Hematopoietic multipotent progenitor cell treated with erythropoietin and hydrocortisone succinate and interleukin-3 and kit ligand, for 6 days (in vitro differentiated cells): ENCODE measurements at regions not wholly inside any gene's neighbourhood (a gene's known extent, or its start where the extent isn't known, plus 50 kb on each side); places are given as distances from the start of the nearest gene placed in this dataset.
"Not testable (repeated sequence)": the region's sequence is repeated elsewhere in the genome, so short reads cannot be mapped to it uniquely, and the experiment has no call there.

Experiments used
- DNase-seq: peaks from one replicate; pipeline ENCODE4 v3.0.0-alpha.2; 2015

GRCh38 chr6:167676000-167676665 lies 150.6 kb upstream of the AFDN start:
- no peak for DNase-seq

- no peak for DNase-seq
These were observed 149.9 kb upstream of the AFDN start for GRCh38 chr6:167676666-167677421.

- DNase-seq, result no peak
These were observed 149.3 kb upstream of the AFDN start for GRCh38 chr6:167677422-167677789.

DNA sequence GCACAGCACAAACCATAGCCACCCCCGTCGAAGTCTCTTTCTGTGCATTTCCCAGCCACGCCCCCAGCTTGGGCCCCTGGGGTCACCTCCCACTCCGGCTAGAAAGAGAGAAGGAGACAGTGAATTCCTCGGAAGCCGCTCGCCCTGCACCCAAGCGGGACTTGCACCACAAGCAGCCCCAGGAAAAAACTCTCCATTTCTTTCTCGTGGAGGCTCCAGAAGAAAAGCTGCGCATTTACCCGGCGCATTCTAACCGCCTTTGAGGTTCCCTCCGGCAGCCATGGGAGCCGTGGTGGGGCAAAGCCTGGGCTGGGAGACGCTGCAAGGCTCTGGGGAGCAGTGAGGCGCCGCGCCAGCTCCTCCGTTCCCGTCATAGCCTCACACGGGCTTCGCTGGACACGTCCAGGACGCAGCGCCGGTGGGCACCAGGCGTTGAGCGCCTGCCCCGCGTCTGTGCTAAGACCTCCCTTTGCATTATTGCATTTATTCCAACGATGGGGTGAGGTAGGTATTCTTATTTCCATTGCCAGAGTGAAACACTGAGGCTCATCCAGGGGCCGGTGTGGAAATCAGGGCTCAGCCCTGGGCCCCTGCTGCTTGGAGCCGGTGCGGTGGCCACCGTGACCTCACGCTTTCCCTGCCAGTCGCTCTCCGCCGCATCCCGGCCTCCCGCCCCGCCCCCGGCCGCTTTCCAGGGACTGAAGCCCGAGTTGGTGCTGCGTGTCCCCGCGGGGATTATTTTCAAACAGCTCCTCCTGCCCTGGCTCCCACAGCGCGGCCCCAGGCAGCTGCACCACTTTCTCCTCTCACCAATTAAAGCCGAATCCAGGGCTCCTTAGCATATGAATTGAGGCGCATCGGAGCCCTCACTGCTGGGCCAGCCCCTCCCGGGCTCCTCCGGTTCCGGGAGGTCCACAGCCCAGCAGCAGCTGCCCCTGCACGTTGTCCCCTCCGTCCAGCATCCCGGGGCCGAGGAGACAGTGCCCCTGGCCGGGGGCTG lies 148.3 kb upstream of the AFDN start:
- DNase-seq, result no peak

DNA sequence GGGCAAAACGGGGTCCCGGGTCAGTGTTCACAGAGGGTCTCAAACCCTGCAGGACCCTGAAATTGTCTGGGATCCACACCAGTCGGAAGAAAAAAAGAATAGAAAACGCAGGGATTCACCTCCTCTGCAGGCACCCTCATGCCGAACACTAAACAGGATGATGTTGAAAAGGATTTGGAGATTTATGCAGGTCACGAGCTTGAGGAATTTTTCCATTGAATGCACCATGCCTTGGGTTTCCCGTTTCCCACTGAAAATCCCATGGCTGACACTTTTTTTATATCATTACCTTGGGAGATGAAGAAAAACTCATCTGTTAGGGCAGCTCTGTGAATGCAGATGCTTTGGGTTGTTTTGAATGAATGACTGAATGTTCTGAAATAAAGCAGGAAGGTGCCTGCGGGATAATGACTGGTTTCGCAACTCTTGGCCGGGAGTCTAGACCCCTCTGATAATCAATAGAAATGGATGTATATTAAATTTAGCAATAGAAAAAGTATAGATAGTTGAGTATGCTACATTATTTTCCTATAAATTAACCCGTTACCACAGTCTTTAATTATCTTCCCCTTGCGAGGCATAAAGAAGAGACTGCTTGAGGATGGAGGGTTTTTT lies 147.5 kb upstream of the AFDN start:
- DNase-seq, result no peak

DNA sequence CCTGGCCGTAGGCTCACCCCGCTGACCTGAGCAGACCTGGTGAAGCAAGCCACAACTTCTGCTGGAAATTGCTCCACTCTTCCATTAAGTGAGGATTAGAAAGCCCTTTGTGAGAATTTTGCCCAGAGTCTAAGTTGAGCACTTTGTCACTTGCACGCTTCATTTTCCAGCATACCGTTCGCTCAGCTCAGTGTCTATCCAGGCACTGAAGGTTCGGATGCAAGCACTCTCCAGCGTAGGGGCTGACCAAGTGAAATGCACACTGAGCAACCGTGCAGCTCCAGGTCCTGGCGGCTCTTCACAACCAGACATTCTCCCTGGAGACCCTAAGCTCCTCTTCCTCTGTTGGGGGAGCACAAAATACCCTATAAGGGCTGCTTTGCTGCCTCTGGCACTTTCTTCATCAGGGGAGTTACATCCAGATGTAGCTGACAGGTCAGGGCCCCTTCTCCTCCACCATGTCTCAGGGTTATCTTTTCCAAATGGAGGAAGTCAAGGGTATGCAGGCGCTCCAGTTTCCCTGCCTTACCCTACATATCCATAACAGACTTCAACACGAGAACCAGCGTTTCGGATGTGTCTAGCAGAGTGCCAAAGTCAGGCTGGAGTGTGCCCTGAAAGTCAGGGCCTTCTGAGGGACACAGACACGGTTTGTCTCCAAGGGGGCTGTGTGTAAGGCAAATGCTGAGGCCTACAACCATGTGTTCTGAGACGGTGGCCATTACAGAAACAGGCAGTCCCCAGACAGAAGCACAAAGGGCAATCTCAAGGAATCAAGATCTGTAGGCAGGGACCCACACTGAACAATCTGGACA lies 146.7 kb upstream of the AFDN start:
- no peak for DNase-seq

DNA sequence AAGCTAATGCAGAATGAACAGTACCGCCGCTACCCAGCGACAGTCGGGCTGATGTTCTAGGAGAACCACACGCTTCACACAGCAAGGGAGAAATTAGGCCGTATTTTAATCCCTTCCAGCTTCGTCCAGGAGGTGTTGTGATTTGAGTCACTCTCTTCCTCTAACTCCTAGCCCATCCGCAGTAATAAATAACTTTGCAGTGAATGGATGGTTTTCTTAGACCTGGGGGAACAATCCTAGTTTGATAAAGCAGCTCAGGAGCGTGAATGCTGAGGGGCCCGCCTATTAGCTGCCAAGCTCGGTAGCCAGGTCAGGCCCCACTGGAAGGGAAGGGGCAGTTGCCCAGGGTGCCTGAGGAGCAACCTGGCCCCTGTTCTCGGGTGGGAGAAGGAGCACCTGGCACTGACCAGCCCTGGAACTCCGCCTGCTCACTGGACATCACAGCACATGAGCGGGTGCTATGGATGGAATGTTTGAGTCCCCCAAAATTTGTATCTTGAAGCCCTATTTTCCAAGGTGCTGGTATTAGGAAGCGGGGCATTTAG lies 146.0 kb upstream of the AFDN start:
- no peak for DNase-seq

GRCh38 chr6:167682125-167682524 lies 144.6 kb upstream of the AFDN start:
- DNase-seq, result no peak

GRCh38 chr6:167682546-167683027 lies 144.1 kb upstream of the AFDN start:
- DNase-seq, result no peak

- no peak for DNase-seq
These were observed 143.5 kb upstream of the AFDN start for GRCh38 chr6:167683028-167683862.

- DNase-seq, result no peak
These were observed 142.2 kb upstream of the AFDN start for GRCh38 chr6:167684276-167685104.

DNA sequence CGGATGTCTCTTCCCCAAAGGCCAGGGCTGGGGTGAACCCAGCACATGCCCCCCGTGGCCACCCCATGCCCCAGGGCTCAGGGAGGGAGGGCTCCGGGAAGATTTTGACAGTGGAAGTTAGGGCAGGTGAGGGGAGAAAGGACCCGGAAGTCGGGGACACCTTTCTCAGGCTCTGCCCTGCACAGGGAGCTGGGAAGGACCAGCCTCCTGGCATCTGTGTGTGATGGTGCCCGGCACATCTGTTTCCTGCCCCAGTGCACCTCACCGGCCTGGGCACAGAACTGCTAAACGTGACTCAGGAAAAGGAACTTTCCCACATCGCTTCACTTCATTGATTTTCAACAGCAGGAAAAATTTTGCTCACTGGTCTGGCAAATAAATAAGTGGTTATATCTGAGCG lies 141.1 kb upstream of the AFDN start:
- no peak for DNase-seq

DNA sequence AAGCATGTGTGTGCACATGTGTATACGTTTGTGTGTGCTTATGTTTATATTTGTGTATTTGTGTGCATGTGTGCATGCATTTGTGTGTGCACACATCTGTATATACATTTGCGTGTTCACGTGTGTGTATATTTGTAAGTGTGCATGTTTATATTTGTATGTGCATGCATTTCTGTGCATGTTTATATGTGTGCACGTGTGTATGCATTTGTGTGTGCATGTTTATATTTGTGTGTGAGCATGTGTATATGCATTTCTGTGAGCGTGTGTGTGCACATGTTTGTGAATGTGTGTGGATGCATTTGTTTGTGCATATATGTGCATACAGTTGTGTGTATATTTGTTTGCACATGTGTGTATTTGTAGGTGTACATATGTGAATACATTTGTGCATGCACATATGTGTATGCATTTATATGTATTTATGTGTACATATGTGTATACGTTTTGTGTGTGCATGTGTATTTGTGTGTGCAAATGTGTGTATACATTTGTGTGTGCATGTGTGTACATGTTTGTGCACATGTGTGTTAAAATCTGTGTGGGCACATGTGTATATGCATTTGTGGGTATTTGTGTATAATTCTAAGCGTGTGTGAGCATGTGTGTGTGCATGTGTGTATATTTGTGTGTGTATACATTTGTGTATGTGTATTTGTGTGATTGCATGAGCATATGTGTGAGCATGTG lies 140.4 kb upstream of the AFDN start:
- DNase-seq, result no peak

GRCh38 chr6:167687116-167687725 lies 139.5 kb upstream of the AFDN start:
- DNase-seq, result no peak

- no peak for DNase-seq
These were observed 138.6 kb upstream of the AFDN start for GRCh38 chr6:167688123-167688522.

DNA sequence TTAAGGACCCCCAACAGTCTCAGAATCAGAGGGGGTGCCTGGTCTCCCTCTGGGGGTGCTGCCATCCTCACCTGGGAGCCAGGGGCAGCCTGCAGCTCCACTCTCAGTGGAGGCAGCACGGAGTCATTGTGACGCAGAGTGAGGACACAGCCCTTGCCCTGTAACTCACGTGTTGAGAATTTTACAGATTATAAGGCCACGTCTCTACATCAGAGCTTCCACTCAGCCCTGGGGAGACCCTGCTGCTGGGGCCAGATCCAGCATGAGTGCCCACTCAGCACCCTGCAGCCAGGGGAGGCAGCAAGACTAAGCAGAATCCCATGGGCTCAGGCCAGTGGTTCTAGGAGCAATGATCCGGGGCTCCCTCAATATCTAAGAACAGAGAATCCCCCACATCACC lies 137.4 kb upstream of the AFDN start:
- DNase-seq, result no peak

- no peak for DNase-seq
These were observed 137.0 kb upstream of the AFDN start for GRCh38 chr6:167689751-167690150.

GRCh38 chr6:167690167-167690922 lies 136.4 kb upstream of the AFDN start:
- not testable (repeated sequence) for DNase-seq
